LNCaP clone FGC (cell line): ENCODE measurements at regions not wholly inside any gene's neighbourhood (a gene's known extent, or its start where the extent isn't known, plus 50 kb on each side); places are given as distances from the start of the nearest gene placed in this dataset.
A peak's percentile ranks its signal among the peaks of the same experiment; 100 is the strongest.

ENCODE experiments used
- DNase-seq: peaks from one replicate; pipeline ENCODE4 v3.0.0-alpha.2; 2011; ENCODE audit warnings: low read depth
- H3K4me3 ChIP-seq: 2 replicates; pipeline ENCODE4 v1.5.1; 2011; ENCODE audit warnings: mild to moderate bottlenecking, low read depth, low read length, control low read depth
- TF ChIP-seq, protein P1 (sequence below): IDR thresholded peaks from 2 replicates; pipeline ENCODE4 v1.5.1; 2012; ENCODE audit warnings: mild to moderate bottlenecking; ENCODE audit not compliant: control insufficient read depth, insufficient read depth; ENCODE audit errors: extremely low read depth

GRCh38 chr6:144585217-144585814 is 300.2 kb downstream of the UTRN start:
- H3K4me3 ChIP-seq = no peak overlapping the region
- TF ChIP-seq, protein P1, sequence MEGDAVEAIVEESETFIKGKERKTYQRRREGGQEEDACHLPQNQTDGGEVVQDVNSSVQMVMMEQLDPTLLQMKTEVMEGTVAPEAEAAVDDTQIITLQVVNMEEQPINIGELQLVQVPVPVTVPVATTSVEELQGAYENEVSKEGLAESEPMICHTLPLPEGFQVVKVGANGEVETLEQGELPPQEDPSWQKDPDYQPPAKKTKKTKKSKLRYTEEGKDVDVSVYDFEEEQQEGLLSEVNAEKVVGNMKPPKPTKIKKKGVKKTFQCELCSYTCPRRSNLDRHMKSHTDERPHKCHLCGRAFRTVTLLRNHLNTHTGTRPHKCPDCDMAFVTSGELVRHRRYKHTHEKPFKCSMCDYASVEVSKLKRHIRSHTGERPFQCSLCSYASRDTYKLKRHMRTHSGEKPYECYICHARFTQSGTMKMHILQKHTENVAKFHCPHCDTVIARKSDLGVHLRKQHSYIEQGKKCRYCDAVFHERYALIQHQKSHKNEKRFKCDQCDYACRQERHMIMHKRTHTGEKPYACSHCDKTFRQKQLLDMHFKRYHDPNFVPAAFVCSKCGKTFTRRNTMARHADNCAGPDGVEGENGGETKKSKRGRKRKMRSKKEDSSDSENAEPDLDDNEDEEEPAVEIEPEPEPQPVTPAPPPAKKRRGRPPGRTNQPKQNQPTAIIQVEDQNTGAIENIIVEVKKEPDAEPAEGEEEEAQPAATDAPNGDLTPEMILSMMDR = peak; percentile 73
- DNase-seq = peak; percentile 32

- no peak overlapping the region for H3K4me3 ChIP-seq
- TF ChIP-seq, protein P1 = no peak
- DNase-seq = no peak
These were observed 301.9 kb downstream of the UTRN start for GRCh38 chr6:144586986-144587385.

- H3K4me3 ChIP-seq = no peak overlapping the region
- TF ChIP-seq, protein P1 = no peak
- no peak for DNase-seq
These were observed 303.7 kb downstream of the UTRN start for GRCh38 chr6:144588697-144589325.

DNA sequence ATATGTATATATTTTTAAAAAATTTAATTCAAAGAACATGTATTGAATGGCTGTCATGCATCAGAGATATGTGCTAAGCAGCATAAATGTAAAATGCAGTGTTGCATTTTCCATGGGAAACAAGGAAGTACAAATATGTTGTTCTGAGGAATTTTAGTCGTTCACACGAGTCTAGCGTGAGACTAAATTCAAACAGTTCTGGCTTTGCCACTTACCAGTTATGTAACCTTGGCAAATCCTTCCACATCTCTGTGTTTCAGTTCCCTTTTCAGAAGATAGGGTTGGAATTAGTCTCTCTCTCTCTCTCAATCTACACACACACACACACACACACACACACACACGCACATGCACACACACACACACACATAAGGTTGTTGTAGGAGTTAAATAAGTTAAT is 305.4 kb downstream of the UTRN start:
- no peak overlapping the region for H3K4me3 ChIP-seq
- TF ChIP-seq, protein P1 = no peak
- no peak for DNase-seq

DNA sequence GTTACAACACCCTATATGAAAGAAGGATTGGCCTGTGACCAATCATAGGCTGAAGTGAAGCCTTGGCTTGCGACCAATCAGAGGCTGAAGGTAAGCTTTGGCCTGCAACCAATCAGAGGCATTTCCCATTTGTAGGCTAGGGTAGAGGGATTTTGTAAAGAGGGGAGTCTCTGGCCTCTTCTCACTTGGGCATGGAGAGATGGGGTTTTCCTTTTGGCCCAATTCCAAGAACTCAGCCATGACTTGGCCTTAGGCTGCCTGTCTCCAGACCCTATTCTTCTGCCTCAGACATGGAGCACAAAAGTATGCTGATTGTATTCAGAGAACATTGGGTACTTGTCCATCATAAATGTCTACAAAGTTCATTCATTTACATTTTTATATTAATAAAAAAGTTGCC is 308.3 kb downstream of the UTRN start:
- TF ChIP-seq, protein P1 = no peak
- no peak overlapping the region for H3K4me3 ChIP-seq
- DNase-seq = no peak

GRCh38 chr6:144594585-144594984 is 309.4 kb downstream of the UTRN start:
- no peak for DNase-seq
- TF ChIP-seq, protein P1 = no peak
- no peak overlapping the region for H3K4me3 ChIP-seq

- TF ChIP-seq, protein P1 = no peak
These were observed 310.1 kb downstream of the UTRN start for GRCh38 chr6:144595266-144595665.

More at GRCh38 chr6:144595266-144595665, 310.1 kb downstream of the UTRN start:
- H3K4me3 ChIP-seq = no peak overlapping the region
- DNase-seq = no peak
